H1 (cell line): ENCODE measurements at regions not wholly inside any gene's neighbourhood (a gene's known extent, or its start where the extent isn't known, plus 50 kb on each side); places are given as distances from the start of the nearest gene placed in this dataset.

Experiments used
- CTCF ChIA-PET: fragments of 300-600 bp; sonication (Branson Sonifier 250); formaldehyde crosslinking; loops from one replicate; lab custom pipeline; 2021; ENCODE audit not compliant: partially characterized antibody; lab: Charles Lee
- POLR2A ChIA-PET: fragments of 300-600 bp; sonication (Branson Sonifier 250); formaldehyde crosslinking; loops from one replicate; lab custom pipeline; 2021; ENCODE audit warnings: inconsistent platforms; ENCODE audit not compliant: partially characterized antibody; lab: Charles Lee
- DNase-seq, 2 experiments: peaks; one replicate each; pipeline versions ENCODE4 v3.0.0 to v3.0.0-alpha.2; 2010 to 2022; ENCODE audit warnings: low spot score in 2 of 2, low read depth in 1 of 2, mixed read lengths in 1 of 2
- FAIRE-seq: peaks from 2 replicates; lab custom pipeline; 2011; peaks lifted over from hg19 to GRCh38; lab: Jason Lieb, UNC
- H2AFZ ChIP-seq: 2 replicates; pipeline ENCODE4 v1.8.1; 2012; ENCODE audit warnings: low read length, inconsistent platforms
- H2AK5ac ChIP-seq: 2 replicates; pipeline ENCODE4 v1.6.1; 2013; ENCODE audit warnings: low read depth, low read length
- H2BK120ac ChIP-seq: replicated peaks from 2 replicates; pipeline ENCODE3; 2013; ENCODE audit warnings: low read depth, low read length, inconsistent platforms
- H2BK12ac ChIP-seq: 2 replicates; pipeline ENCODE4 v1.6.1; 2013; ENCODE audit warnings: low read depth, low read length
- H2BK15ac ChIP-seq: 2 replicates; pipeline ENCODE4 v1.6.1; 2013; ENCODE audit warnings: low read length
- H2BK20ac ChIP-seq: 2 replicates; pipeline ENCODE4 v1.6.1; 2013; ENCODE audit warnings: low read length
- H2BK5ac ChIP-seq: 2 replicates; pipeline ENCODE4 v1.6.1; 2013; ENCODE audit warnings: low read depth, low read length
- H3K14ac ChIP-seq: 2 replicates; pipeline ENCODE4 v1.6.1; 2013; ENCODE audit warnings: inconsistent platforms; ENCODE audit not compliant: insufficient read length
- H3K18ac ChIP-seq: 2 replicates; pipeline ENCODE4 v1.6.1; 2013; ENCODE audit warnings: low read length; ENCODE audit errors: extremely low read depth
- H3K23ac ChIP-seq: 2 replicates; pipeline ENCODE4 v1.6.1; 2013; ENCODE audit warnings: inconsistent platforms; ENCODE audit not compliant: insufficient read length
- H3K23me2 ChIP-seq: 2 replicates; pipeline ENCODE4 v1.6.1; 2013; ENCODE audit warnings: low read depth, low read length
- H3K27ac ChIP-seq: 2 replicates; pipeline ENCODE4 v1.6.1; 2011; ENCODE audit warnings: low read depth, low read length, inconsistent platforms
- H3K27me3 ChIP-seq, 4 experiments: replicated peaks in 1 of 4; 1 replicate in 1 of 4; 2 replicates in 3 of 4; pipeline versions ENCODE4 v1.6.1 to v1.8.1; 2011 to 2013; ENCODE audit warnings: low read length in 3 of 4, mild to moderate bottlenecking in 3 of 4, inconsistent platforms in 2 of 4, mixed read lengths in 2 of 4, moderate library complexity in 1 of 4; ENCODE audit not compliant: control insufficient read depth in 3 of 4, insufficient read depth in 3 of 4; ENCODE audit errors: extremely low read depth in 1 of 4
- H3K36me3 ChIP-seq, 4 experiments: 2 replicates each; pipeline versions ENCODE4 v1.6.1 to v1.8.1; 2011 to 2013; ENCODE audit warnings: mild to moderate bottlenecking in 4 of 4, low read length in 3 of 4, moderate library complexity in 2 of 4, control low read depth in 1 of 4, inconsistent platforms in 1 of 4; ENCODE audit not compliant: insufficient read depth in 4 of 4, control insufficient read depth in 2 of 4
- H3K4ac ChIP-seq: replicated peaks from 2 replicates; pipeline ENCODE3; 2013; ENCODE audit warnings: low read length, low read depth, mixed read lengths, inconsistent platforms; ENCODE audit not compliant: insufficient read length
- H3K4me1 ChIP-seq, 4 experiments: replicated peaks in 1 of 4; 1 replicate in 1 of 4; 2 replicates in 3 of 4; pipeline versions ENCODE4 v1.6.1 to v1.8.1; 2011 to 2013; ENCODE audit warnings: low read length in 3 of 4, inconsistent platforms in 2 of 4, mixed read lengths in 1 of 4; ENCODE audit not compliant: insufficient read depth in 4 of 4, control insufficient read depth in 3 of 4
- H3K4me2 ChIP-seq, 2 experiments: 2 replicates each; pipeline versions ENCODE4 v1.6.1 to v1.8.1; 2011 to 2013; ENCODE audit warnings: low read depth in 2 of 2, low read length in 2 of 2, control low read depth in 1 of 2, inconsistent platforms in 1 of 2, mild to moderate bottlenecking in 1 of 2; ENCODE audit not compliant: insufficient read depth in 1 of 2
- H3K4me3 ChIP-seq, 4 experiments: fragments of 200-600, 300-600 bp in 1 of 4; sonication (generic), shearing (Covaris generic), sonication (Bioruptor Twin) in 1 of 4; 2 replicates each; pipeline versions ENCODE4 v1.5.1 to v1.8.1; 2011 to 2016; ENCODE audit warnings: low read length in 4 of 4, low read depth in 3 of 4, control low read depth in 2 of 4, inconsistent platforms in 2 of 4, mild to moderate bottlenecking in 2 of 4, mixed read lengths in 1 of 4, moderate library complexity in 1 of 4; ENCODE audit not compliant: insufficient read depth in 2 of 4; ENCODE audit errors: extremely low read depth in 1 of 4
- H3K56ac ChIP-seq: replicated peaks from 2 replicates; pipeline ENCODE3; 2013; ENCODE audit warnings: low read depth, mild to moderate bottlenecking, mixed read lengths, low read length, inconsistent platforms; ENCODE audit not compliant: insufficient read length
- H3K79me1 ChIP-seq: 2 replicates; pipeline ENCODE4 v1.6.1; 2013; ENCODE audit warnings: low read depth, low read length, control low read depth
- H3K79me2 ChIP-seq, 2 experiments: 2 replicates each; pipeline versions ENCODE4 v1.6.1 to v1.8.1; 2012 to 2013; ENCODE audit warnings: low read length in 2 of 2, mild to moderate bottlenecking in 2 of 2, inconsistent platforms in 1 of 2; ENCODE audit not compliant: insufficient read depth in 2 of 2, control insufficient read depth in 1 of 2
- H3K9ac ChIP-seq, 4 experiments: replicated peaks in 1 of 4; 1 replicate in 1 of 4; 2 replicates in 3 of 4; pipeline versions ENCODE4 v1.6.1 to v1.8.1; 2011 to 2013; ENCODE audit warnings: low read depth in 3 of 4, low read length in 3 of 4, control low read depth in 2 of 4, mild to moderate bottlenecking in 2 of 4, moderate library complexity in 2 of 4, inconsistent platforms in 1 of 4; ENCODE audit errors: extremely low read depth in 1 of 4
- H3K9me3 ChIP-seq, 2 experiments: 2 replicates each; pipeline versions ENCODE4 v1.6.1 to v1.8.1; 2012 to 2013; ENCODE audit warnings: mild to moderate bottlenecking in 2 of 2, moderate library complexity in 2 of 2, control low read depth in 1 of 2, inconsistent platforms in 1 of 2, low read depth in 1 of 2, low read length in 1 of 2, mixed read lengths in 1 of 2; ENCODE audit not compliant: insufficient read depth in 2 of 2
- H4K20me1 ChIP-seq, 2 experiments: replicated peaks in 1 of 2; 2 replicates each; pipeline versions ENCODE3 to v1.8.1; 2011 to 2013; ENCODE audit warnings: inconsistent platforms in 2 of 2, low read length in 2 of 2, mild to moderate bottlenecking in 1 of 2; ENCODE audit not compliant: insufficient read depth in 2 of 2, control insufficient read depth in 1 of 2
- H4K5ac ChIP-seq: 2 replicates; pipeline ENCODE4 v1.6.1; 2013; ENCODE audit warnings: low read length, low read depth, mixed read lengths, inconsistent platforms; ENCODE audit not compliant: insufficient read length
- H4K8ac ChIP-seq: 2 replicates; pipeline ENCODE4 v1.8.0; 2013; ENCODE audit warnings: mild to moderate bottlenecking, moderate library complexity, low read length, inconsistent platforms; ENCODE audit not compliant: insufficient read depth; ENCODE audit errors: extremely low read depth
- H4K91ac ChIP-seq: replicated peaks from 2 replicates; pipeline ENCODE3; 2013; ENCODE audit warnings: low read length, mixed read lengths, inconsistent platforms; ENCODE audit not compliant: insufficient read length
- SP2 ChIP-seq: IDR thresholded peaks from 2 replicates; pipeline ENCODE4 v1.6.1; 2012; ENCODE audit warnings: mild to moderate bottlenecking, low read length, inconsistent platforms
- WGBS, 2 experiments: shearing (Covaris generic) in 1 of 2; methylation state at CpG; one replicate each; pipeline versions ENCODE4 v1.1.6 to v1.1.7; 2013 to 2015; ENCODE audit warnings: low lambda C conversion rate in 2 of 2, mixed read lengths in 2 of 2, inconsistent platforms in 1 of 2, low coverage in 1 of 2, missing lambda C conversion rate in 1 of 2; ENCODE audit not compliant: insufficient replicate concordance in 2 of 2, insufficient coverage in 1 of 2, insufficient read length in 1 of 2; ENCODE audit errors: extremely low coverage in 1 of 2, missing lambda C conversion rate in 1 of 2; 5-methylcytosine and 5-hydroxymethylcytosine counted together

- H3K79me1 ChIP-seq = no peaks in the 10 kb centered on the region; the same call in 1 of the 2 replicates
- H4K5ac ChIP-seq = no peak overlapping the region
- no peak overlapping the region for H3K23ac ChIP-seq
- no peak overlapping the region for H2AFZ ChIP-seq
- no peaks in the 10 kb centered on the region for H3K23me2 ChIP-seq
- no peaks in the 10 kb centered on the region for H3K36me3 ChIP-seq
- H4K91ac ChIP-seq = no peak overlapping the region
- no peak overlapping the region for H3K4me3 ChIP-seq
- no peak for FAIRE-seq
- no peak overlapping the region for H3K18ac ChIP-seq
- no peak overlapping the region for H3K9ac ChIP-seq
- no peaks in the 10 kb centered on the region for H3K27me3 ChIP-seq
- CTCF ChIA-PET = interaction anchor here (1.7 kb wide), 1 partner anchor 9 kb away, joined by 5 read pairs; no protein-coding TSS in a partner anchor
- no peak overlapping the region for H4K8ac ChIP-seq
- H3K14ac ChIP-seq = no peak overlapping the region
- H2BK120ac ChIP-seq = no peak overlapping the region
- H2AK5ac ChIP-seq = no peak overlapping the region
- H2BK20ac ChIP-seq = no peak overlapping the region
- no peak overlapping the region for H3K4ac ChIP-seq
- no peak overlapping the region for H2BK12ac ChIP-seq
- no peaks in the 10 kb centered on the region for H3K79me2 ChIP-seq
- no peaks in the 10 kb centered on the region for H4K20me1 ChIP-seq
- no peaks in the 10 kb centered on the region; a peak in 1 of 4 replicates for H3K9me3 ChIP-seq
- H2BK5ac ChIP-seq = no peak overlapping the region
- H3K56ac ChIP-seq = no peak overlapping the region
- no peak overlapping the region for H3K4me2 ChIP-seq
- no peaks in the 10 kb centered on the region for H3K4me1 ChIP-seq
- 93% methylated on average over 3 of the region's 3 CpGs; no CpG with 5 or more reads in 1 of the 2 experiments for WGBS, 2 experiments
- DNase-seq = no peak
- POLR2A ChIA-PET = no interaction called here
- no peak overlapping the region for H3K27ac ChIP-seq
- H2BK15ac ChIP-seq = no peak overlapping the region
- TF ChIP-seq SP2 = no peak
These were observed 1100.1 kb downstream of the BRD1 start for GRCh38 chr22:48727454-48728058.
